GM18505 (cell line): ENCODE measurements at regions not wholly inside any gene's neighbourhood (a gene's known extent, or its start where the extent isn't known, plus 50 kb on each side); places are given as distances from the start of the nearest gene placed in this dataset.
"Not testable (repeated sequence)": the region's sequence is repeated elsewhere in the genome, so short reads cannot be mapped to it uniquely, and the experiment has no call there.

Experiments
- ATAC-seq: cut with Tn5 transposase; IDR thresholded peaks from one replicate; pipeline ENCODE4 v1.9.1; 2021; ENCODE audit not compliant: unreplicated experiment
- POLR2A ChIP-seq: IDR thresholded peaks from 4 replicates; pipeline ENCODE4 v1.6.1; 2011; ENCODE audit warnings: borderline replicate concordance; ENCODE audit not compliant: insufficient read depth, insufficient read length; ENCODE audit errors: extremely low read depth

DNA sequence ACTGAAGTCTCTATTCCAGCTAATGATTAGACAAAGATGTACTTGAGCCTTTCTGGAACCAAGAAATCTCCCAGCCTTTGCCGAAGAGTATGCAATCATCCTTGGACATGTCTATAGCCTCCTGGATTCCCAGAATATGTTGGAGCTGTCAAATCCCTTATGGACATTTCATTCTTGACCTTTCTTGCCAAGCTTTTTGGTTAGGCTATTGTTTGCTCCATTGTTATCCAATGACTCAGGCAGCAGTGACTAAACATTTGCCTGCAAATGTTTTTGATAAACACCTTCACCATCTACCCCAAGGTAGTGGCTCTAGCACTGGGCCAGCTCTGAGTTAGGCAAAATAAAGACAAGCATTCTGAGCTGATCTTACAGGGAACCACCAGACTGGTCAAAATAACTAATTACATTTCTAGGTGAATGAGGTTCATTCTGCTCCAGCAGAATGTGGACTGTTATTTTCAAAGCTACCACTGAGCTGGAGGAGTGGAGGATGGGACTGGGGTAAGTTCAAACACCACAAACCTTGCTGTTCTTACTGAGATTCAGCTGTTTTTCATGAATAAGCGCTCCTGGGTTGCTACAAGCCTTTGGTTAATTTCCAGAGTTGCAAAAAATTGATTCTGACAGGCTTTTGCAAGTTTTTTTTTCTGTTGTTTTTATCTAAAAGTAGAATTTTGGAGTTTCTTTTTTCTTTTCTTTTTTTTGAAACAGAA lies 81.0 kb downstream of the TMEM270 start:
- TF ChIP-seq POLR2A, result no peak
- ATAC-seq, result no peak

DNA sequence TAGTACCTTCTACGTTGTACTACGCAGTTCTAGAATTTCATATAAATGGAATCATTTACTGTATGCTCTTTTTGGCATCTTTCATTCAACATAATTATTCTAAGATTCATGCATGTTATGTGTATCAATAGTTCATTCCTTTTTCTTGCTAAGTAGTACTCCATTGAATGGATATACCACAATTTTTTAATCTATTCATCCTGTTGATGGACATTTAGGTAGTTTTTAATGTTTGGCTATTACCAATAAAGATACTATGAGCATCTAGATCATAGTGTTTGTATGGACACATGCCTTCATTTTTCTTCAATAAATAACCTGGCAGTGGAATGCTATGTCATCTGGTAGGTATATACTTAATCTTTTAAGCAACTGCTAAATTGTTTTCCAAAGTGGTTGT lies 83.0 kb upstream of the ELN start:
- TF ChIP-seq POLR2A, result no peak

DNA sequence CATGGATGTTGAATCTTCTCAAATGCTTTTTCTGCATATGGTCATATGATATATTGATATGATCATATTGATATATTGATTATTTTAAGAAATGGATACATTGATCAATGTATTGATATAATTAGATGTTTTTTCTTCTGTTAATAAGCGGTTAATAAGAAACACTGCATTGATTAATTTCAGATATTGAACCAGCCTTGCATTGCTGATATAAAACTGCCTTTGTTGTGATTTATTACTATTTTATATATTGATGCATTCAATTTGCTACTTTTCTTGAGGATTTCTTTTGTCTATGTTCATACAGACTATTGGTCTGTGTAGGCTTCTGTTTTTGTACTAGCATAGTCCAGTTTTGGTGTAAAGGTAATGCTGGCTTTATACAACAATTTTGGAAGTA lies 79.7 kb upstream of the ELN start:
- TF ChIP-seq POLR2A, result no peak
- ATAC-seq, result no peak

More for the DNA sequence above, 83.0 kb upstream of the ELN start:
- ATAC-seq, result no peak

DNA sequence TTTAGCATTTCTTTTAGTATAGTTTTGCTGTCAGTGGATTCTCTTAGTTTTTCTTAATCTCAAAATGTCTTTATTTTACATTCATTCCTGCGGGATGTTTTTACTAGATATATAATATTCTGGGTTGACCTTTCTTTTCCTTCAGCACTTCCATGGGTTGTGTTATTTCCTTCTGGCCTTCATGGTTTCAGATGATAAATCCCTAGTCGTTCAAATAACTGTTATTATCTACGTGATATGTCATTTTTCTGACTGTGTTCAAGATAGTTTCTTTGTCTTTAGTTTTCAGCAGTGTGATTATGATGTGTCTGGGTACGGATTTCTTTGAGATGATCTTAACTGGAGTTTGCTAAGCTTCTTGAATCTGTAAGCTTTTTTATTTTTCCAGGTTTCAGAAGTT lies 75.7 kb upstream of the ELN start:
- no peak for ATAC-seq
- TF ChIP-seq POLR2A, result no peak

DNA sequence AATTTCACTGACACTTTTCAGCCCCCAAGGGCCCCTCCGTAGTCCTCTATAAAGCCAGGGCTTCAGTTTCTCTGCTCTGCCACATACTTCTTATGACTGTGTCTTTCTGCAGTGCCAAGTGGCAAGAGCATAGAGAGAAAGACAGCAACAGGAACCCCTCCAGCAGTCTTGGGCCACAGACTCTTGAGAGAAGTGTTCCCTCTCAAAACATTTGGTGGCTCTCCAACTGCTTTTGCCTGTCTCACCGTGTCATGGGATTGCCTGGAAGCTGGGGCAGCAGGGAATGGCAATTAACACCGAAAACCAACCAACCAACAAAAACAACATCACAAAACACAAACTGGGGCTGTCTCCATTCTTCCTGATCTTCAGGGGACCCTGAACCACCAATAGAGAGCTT lies 73.8 kb upstream of the ELN start:
- TF ChIP-seq POLR2A, result no peak
- ATAC-seq, result no peak

DNA sequence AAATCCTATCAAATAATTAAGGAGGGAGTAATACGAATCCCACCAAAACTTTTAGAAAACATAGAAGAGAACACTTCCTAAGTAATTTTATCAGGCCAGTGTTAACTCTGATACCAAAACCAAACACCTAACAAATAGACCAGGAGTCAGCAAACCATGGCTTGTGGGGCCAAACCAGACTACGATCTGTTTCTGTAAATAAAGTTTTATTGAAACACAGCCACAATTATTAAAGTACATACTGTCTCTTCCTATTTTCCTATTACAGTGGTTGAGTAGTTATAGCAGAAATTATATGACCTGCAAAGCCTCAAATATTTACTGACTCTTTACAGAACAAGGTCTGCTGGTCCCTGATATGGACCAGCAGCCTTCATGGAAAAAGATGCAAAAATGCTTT lies 73.1 kb upstream of the ELN start:
- ATAC-seq, result no peak
- TF ChIP-seq POLR2A, result no peak

GRCh38 chr7:73960548-73960947 lies 67.4 kb upstream of the ELN start:
- no peak for TF ChIP-seq POLR2A
- no peak for ATAC-seq

DNA sequence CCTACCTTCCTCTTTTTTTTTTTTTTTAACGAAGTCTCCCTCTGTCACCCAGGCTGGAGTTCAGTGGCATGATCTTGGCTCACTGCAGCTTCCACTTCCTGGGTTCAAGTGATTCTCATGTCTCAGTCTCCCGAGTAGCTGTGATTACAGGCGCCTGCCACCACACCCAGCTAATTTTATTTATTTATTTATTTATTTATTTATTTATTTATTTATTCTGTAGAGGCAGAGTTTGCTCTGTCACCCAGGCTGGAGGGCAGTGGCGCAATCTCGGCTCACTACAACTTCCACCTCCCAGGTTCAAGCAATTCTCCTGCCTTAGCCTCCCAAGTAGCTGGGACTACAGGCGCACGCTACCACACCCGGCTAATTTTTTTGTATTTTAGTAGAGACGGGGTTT lies 66.0 kb upstream of the ELN start:
- not testable (repeated sequence) for ATAC-seq

- no peak for ATAC-seq
- TF ChIP-seq POLR2A, result no peak
Measured at GRCh38 chr7:73963252-73963822, 64.6 kb upstream of the ELN start.

- ATAC-seq, result no peak
Measured at GRCh38 chr7:73964786-73965185, 63.2 kb upstream of the ELN start.

DNA sequence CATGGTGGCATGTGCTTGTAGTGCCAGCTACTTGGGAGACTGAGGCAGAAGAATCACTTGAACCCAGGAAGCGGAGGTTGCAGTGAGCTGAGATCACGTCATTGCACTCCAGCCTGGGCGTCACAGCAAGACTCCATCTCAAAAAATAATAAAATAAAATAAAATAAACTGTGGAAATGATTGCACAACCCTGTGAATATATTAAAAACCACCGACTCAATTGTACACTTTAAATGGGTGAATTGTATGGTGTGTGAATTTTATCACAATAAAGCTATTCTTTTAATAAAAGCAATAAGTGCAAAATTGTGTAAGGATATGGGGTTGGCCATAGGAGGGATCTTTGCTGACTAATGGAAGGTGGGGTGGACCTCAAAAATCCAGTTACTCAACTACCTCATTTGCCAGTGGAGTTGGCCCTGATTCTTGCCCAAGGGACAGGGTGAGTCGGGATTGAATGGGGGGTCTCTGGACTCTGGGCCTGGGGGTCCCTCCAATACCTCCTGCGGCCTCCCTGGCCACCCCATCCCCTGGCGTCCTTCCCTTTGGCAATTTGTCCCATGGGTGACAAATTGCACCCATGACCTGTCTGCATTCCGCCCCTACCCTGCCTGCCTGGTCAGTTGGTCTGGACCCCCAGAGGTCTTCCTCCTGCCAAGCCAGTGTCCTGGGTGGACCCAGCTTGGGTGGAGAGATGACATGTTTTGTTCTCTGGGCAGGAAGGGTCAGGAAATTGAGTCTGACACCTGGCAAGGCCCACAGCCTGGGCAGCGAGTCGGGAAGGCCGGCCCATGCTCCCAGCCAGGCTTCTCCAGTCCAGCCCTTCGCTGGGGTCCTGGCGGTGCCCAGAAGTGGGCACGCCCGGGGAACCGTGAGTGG lies 61.7 kb upstream of the ELN start:
- ATAC-seq, result no peak
- no peak for TF ChIP-seq POLR2A

More at GRCh38 chr7:73964786-73965185, 63.2 kb upstream of the ELN start:
- no peak for TF ChIP-seq POLR2A

DNA sequence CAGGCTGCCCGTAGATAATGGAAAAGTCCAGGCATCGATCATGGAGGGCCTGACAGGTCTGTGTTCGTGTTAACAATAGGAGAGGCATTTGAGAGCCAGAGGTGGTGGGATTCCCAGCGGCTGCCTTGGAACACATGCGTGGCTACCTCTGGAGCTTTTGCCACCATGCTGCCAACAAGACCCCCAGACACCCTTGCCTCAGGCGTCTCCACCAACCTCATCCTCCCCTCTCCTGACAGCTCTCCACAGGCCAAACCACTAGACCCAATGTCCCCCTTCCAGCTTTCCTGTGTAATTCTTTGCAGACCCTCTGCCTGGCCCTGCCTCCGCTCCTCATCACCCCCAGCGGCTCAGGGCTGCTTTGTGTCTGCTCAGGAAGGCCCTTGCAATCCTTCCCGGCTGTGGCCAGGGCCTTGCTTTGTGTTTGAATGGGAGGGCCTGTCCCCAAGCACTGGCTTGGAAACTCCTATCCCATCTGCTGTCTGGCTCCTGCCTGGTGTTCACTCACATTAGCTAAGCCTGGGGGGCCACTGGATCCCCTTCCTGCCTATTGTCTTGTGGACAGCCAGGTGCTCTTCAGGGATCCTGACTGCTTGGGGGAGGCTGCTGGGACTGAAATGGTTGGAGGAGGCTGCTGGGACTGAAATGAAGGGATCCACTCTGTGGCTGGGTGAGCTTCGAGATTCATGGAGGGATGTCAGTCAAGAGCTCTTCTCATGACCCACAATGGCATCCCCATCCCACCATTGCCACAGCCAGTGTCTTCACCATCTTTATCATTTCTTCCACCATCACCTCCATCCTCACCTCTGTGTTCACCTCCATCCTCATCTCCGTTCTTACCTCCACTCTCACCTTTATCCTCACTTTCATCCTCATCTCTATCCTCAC lies 60.8 kb upstream of the ELN start:
- TF ChIP-seq POLR2A, result no peak
- ATAC-seq, result no peak

DNA sequence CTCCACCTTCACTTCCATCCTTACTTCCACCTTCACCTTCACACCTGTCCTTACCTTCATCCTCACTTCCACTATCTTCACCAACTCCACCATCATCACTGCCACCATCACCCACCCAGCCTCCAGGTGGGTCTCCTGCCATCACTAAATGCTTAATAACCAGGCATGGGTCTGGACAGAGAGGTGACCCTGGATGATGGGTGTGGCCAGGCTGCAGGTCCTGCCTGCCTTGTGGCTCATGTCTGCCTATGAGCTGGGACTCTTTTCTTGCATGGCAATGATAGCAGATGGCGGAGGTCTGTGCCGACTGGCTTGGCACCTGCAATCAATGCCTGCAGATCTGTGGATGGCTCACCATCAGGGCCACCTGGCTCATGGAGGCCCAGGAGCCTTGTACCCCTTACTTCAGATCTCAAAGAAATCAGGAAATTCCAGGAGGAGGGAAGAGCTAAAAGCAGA lies 60.1 kb upstream of the ELN start:
- no peak for ATAC-seq
- no peak for TF ChIP-seq POLR2A
